ENCODE measurements at regions not wholly inside any gene's neighbourhood (a gene's known extent, or its start where the extent isn't known, plus 50 kb on each side); places are given as distances from the start of the nearest gene placed in this dataset.

DNA sequence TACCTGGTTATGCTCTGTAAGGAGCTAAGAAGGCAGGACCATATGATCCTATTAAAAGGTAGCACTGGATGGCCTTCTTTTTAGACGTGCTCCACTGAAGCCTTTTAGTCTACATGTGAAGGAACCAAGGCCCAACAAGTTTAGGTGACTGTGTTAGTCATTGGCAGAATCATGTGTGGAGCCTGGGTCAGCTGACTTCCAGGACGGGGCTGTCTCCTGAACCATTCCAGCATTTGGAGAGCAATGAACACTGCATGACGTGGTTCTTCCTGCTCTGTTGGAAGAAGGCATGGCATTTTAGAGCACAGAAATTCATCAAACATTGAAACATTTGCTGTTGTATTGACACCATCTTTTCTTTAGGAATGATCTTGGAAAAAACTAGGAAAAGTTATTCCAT lies 87.8 kb upstream of the TIAM2 start:
- TF ChIP-seq, protein P1, sequence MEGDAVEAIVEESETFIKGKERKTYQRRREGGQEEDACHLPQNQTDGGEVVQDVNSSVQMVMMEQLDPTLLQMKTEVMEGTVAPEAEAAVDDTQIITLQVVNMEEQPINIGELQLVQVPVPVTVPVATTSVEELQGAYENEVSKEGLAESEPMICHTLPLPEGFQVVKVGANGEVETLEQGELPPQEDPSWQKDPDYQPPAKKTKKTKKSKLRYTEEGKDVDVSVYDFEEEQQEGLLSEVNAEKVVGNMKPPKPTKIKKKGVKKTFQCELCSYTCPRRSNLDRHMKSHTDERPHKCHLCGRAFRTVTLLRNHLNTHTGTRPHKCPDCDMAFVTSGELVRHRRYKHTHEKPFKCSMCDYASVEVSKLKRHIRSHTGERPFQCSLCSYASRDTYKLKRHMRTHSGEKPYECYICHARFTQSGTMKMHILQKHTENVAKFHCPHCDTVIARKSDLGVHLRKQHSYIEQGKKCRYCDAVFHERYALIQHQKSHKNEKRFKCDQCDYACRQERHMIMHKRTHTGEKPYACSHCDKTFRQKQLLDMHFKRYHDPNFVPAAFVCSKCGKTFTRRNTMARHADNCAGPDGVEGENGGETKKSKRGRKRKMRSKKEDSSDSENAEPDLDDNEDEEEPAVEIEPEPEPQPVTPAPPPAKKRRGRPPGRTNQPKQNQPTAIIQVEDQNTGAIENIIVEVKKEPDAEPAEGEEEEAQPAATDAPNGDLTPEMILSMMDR (IDR thresholded peaks at IDR 0.05), result no peak
- TF ChIP-seq POLR2A (IDR thresholded peaks at IDR 0.05), result no peak

All from body of pancreas (tissue), 4 donors.